ENCODE measurements at regions not wholly inside any gene's neighbourhood (a gene's known extent, or its start where the extent isn't known, plus 50 kb on each side); places are given as distances from the start of the nearest gene placed in this dataset.
A peak's percentile ranks its signal among the peaks of the same experiment; 100 is the strongest.

DNA sequence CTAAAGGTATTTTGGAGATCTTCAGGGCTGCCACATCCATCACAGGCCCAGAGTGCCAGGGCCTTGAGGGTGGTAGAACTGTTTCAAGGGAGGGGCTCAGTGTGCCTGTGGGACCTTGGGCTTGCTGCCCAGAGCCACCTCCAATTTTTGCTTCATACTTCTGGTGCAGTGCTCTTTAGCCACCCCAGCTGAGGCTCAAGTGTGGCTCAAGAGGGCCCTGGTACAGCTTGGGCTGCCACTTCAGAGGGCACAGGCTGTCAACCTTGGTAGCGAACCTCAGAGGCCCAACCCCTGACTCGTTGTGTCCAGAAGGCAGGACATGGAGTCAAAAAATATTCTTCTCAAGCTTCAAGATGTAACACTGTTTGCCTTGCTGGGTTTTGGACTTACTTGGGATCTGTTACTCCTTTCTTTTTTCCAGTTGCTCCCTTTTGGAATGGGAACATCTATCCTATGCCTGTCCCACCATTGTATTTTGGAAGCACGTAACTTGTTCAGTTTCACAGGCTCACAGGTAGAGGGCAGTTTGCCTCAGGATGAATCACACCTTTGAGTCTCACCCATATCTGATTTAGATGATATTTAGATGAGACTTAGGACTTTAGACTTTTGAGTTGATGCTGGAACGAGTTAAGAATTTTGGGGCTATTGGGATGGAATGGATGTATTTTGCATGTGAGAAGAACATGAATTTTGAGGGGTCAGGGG lies 224.8 kb downstream of the RPS24 start:
- no peak for ATAC-seq
- intact Hi-C loops (cut with DNase I): no loop called here

DNA sequence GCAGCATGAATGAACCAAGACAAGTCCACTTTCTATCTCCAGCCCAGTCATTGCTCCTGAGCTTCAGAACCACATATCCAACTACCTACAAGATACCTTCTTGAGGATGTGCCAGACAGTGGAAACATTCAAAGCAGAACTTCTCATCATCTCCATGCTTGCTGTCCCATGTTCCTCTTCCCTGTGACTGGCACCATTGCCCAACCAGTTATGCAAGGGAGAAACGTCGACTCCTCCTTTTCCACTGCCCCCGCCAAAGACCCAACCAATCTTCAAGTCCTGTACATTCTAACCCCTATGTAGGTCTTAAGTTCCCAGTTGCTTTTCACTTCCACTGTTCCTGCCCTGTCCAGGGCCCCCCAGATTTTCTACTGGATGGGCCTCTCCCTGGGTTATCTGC lies 225.7 kb downstream of the RPS24 start:
- intact Hi-C loops (cut with DNase I): no loop called here
- WGBS, 2 donors: 96 to 99% methylated on average over 3 of the region's 3 CpGs
- ATAC-seq (no peak), DNase-seq (no peak)
- TF ChIP-seq, protein P1, sequence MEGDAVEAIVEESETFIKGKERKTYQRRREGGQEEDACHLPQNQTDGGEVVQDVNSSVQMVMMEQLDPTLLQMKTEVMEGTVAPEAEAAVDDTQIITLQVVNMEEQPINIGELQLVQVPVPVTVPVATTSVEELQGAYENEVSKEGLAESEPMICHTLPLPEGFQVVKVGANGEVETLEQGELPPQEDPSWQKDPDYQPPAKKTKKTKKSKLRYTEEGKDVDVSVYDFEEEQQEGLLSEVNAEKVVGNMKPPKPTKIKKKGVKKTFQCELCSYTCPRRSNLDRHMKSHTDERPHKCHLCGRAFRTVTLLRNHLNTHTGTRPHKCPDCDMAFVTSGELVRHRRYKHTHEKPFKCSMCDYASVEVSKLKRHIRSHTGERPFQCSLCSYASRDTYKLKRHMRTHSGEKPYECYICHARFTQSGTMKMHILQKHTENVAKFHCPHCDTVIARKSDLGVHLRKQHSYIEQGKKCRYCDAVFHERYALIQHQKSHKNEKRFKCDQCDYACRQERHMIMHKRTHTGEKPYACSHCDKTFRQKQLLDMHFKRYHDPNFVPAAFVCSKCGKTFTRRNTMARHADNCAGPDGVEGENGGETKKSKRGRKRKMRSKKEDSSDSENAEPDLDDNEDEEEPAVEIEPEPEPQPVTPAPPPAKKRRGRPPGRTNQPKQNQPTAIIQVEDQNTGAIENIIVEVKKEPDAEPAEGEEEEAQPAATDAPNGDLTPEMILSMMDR (IDR thresholded peaks at IDR 0.05): no peak
- Histone ChIP-seq H3K9me3 (peaks cover 0 to 6% (median 0%) of the 10 kb centered on the region in 11 donors), H3K4me3 (no peak overlapping the region), H3K27ac (no peak overlapping the region), H3K36me3 (no peaks in the 10 kb centered on the region), H3K4me1 (peaks cover 0 to 32% (median 9%) of the 10 kb centered on the region in 9 donors), H3K27me3 (no peaks in the 10 kb centered on the region)

More for the DNA sequence above, 224.8 kb downstream of the RPS24 start:
- Histone ChIP-seq H3K27me3 (no peaks in the 10 kb centered on the region), H3K4me3 (no peak overlapping the region), H3K36me3 (no peaks in the 10 kb centered on the region), H3K27ac (no peak overlapping the region), H3K4me1 (peaks cover 0 to 32% (median 9%) of the 10 kb centered on the region in 9 donors), H3K9me3 (peaks cover 0 to 6% (median 0%) of the 10 kb centered on the region in 11 donors)
- WGBS, 2 donors: 93 to 98% methylated on average over 4 of the region's 4 CpGs
- TF ChIP-seq, protein P1 (IDR thresholded peaks at IDR 0.05): no peak
- no peak for DNase-seq

DNA sequence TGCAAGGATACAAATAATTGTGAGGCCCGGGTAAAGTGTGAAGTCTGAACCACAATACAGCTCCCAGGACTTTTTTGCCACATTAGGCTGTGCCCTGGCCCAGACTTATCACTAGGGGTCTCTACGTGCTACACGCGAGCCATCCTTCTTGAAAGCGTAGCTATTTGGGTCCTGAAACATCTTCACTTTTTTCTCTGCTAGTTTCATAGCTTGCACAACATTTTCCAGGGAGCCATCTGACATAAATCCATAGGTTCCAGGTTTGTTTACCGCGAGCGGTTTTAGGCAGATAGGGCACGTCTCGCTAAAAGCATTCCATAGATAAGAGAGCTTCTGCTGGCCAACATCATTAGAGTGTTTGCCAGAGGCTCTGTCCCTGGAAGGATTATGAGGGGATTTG lies 226.5 kb downstream of the RPS24 start:
- Histone ChIP-seq H3K27me3 (no peaks in the 10 kb centered on the region), H3K9me3 (peaks cover 0 to 6% (median 0%) of the 10 kb centered on the region in 11 donors), H3K4me1 (peaks cover 0 to 32% (median 9%) of the 10 kb centered on the region in 9 donors), H3K27ac (no peak overlapping the region), H3K36me3 (no peaks in the 10 kb centered on the region), H3K4me3 (no peak overlapping the region)
- intact Hi-C loops (cut with DNase I): no loop called here
- WGBS, 2 donors: 31 to 39% methylated on average over 10 of the region's 10 CpGs
- no peak for DNase-seq
- no peak for ATAC-seq
- TF ChIP-seq, protein P1 (IDR thresholded peaks at IDR 0.05): peak in 1 of 9 donors; percentile 19

DNA sequence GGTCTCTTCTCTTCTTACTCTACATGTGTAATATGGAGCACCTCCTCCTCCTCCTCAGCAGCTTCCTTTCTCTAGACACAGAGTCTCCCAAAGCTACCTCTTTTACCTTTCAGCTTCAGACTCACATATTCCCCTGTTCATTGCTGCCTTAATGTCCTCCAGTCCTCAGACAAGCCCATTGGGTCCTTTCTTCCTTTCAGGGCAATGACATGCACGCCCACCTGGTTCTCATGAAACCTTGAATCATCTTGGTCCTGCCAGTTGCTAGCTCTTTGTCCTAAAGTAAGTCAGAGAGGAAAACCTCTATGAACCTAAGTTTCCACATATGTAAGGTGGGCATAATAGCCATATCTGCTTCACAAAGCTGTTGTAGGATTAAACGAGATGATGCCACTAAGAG lies 227.0 kb downstream of the RPS24 start:
- Histone ChIP-seq H3K27ac (no peak overlapping the region), H3K27me3 (no peaks in the 10 kb centered on the region), H3K4me1 (peaks cover 0 to 27% (median 9%) of the 10 kb centered on the region in 9 donors), H3K4me3 (no peak overlapping the region), H3K36me3 (no peaks in the 10 kb centered on the region), H3K9me3 (peaks cover 0 to 6% (median 0%) of the 10 kb centered on the region in 11 donors)
- intact Hi-C loops (cut with DNase I): no loop called here
- DNase-seq: no peak
- 89 to 93% methylated on average over 2 of the region's 2 CpGs for WGBS, 2 donors
- no peak for ATAC-seq
- TF ChIP-seq, protein P1 (IDR thresholded peaks at IDR 0.05): no peak
